ENCODE measurements at regions not wholly inside any gene's neighbourhood (a gene's known extent, or its start where the extent isn't known, plus 50 kb on each side); places are given as distances from the start of the nearest gene placed in this dataset.
"Not testable (repeated sequence)": the region's sequence is repeated elsewhere in the genome, so short reads cannot be mapped to it uniquely, and the experiment has no call there.

- Histone ChIP-seq H3K4me3 (no peak overlapping the region), H3K4me1 (no peaks in the 10 kb centered on the region), H3K36me3 (no peaks in the 10 kb centered on the region)
Observed at GRCh38 chr1:143672983-143673382, 298.8 kb downstream of the FAM72C start.

DNA sequence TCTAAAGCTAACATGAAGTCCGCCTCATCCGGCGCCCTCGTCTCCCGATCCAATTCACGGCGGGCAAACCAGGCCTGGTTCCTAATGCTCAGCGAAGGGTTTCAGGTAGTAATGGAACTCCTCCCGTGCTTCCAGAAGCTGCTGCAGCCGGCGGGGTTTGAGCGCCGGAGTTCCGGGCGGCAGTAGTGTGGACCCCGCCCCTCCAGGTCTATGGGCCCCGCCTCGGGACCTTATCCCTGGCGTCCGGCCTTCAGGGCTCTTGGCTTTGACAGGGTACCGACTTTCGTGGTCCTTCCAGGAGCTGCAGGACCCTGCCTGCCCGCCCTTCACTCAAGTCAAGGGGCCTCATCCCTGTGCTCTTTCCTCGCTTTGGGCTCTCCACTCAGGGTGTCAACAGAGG is 304.1 kb downstream of the FAM72C start:
- no peak for DNase-seq
- no peak overlapping the region for H3K4me3 ChIP-seq
- no peak overlapping the region for H3K27ac ChIP-seq
- no peaks in the 10 kb centered on the region for H3K36me3 ChIP-seq
- no peak for TF ChIP-seq POLR2A (IDR thresholded peaks at IDR 0.05)
- TF ChIP-seq, protein P1, sequence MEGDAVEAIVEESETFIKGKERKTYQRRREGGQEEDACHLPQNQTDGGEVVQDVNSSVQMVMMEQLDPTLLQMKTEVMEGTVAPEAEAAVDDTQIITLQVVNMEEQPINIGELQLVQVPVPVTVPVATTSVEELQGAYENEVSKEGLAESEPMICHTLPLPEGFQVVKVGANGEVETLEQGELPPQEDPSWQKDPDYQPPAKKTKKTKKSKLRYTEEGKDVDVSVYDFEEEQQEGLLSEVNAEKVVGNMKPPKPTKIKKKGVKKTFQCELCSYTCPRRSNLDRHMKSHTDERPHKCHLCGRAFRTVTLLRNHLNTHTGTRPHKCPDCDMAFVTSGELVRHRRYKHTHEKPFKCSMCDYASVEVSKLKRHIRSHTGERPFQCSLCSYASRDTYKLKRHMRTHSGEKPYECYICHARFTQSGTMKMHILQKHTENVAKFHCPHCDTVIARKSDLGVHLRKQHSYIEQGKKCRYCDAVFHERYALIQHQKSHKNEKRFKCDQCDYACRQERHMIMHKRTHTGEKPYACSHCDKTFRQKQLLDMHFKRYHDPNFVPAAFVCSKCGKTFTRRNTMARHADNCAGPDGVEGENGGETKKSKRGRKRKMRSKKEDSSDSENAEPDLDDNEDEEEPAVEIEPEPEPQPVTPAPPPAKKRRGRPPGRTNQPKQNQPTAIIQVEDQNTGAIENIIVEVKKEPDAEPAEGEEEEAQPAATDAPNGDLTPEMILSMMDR (IDR thresholded peaks at IDR 0.05): no peak
- H3K27me3 ChIP-seq: no peaks in the 10 kb centered on the region
- H3K4me1 ChIP-seq: no peaks in the 10 kb centered on the region
- H3K9me3 ChIP-seq: no peaks in the 10 kb centered on the region

More at GRCh38 chr1:143672983-143673382, 298.8 kb downstream of the FAM72C start:
- no peak for TF ChIP-seq POLR2A (IDR thresholded peaks at IDR 0.05)
- TF ChIP-seq, protein P1 (IDR thresholded peaks at IDR 0.05): no peak
- Histone ChIP-seq H3K9me3 (no peaks in the 10 kb centered on the region), H3K27ac (no peak overlapping the region), H3K27me3 (no peaks in the 10 kb centered on the region)
- no peak for DNase-seq

GRCh38 chr1:143666851-143667250 is 304.9 kb downstream of the FAM72C start:
- no peaks in the 10 kb centered on the region for H3K27me3 ChIP-seq
- DNase-seq: no peak
- no peaks in the 10 kb centered on the region for H3K36me3 ChIP-seq

GRCh38 chr1:143665606-143666005 is 306.2 kb downstream of the FAM72C start:
- no peak for DNase-seq
- no peaks in the 10 kb centered on the region for H3K9me3 ChIP-seq
- H3K27ac ChIP-seq: no peak overlapping the region
- no peaks in the 10 kb centered on the region for H3K36me3 ChIP-seq
- no peaks in the 10 kb centered on the region for H3K27me3 ChIP-seq
- H3K4me3 ChIP-seq: no peak overlapping the region
- H3K4me1 ChIP-seq: no peaks in the 10 kb centered on the region
- no peak for TF ChIP-seq POLR2A (IDR thresholded peaks at IDR 0.05)
- TF ChIP-seq, protein P1 (IDR thresholded peaks at IDR 0.05): no peak

More at GRCh38 chr1:143666851-143667250, 304.9 kb downstream of the FAM72C start:
- TF ChIP-seq, protein P1 (IDR thresholded peaks at IDR 0.05): no peak
- no peak for TF ChIP-seq POLR2A (IDR thresholded peaks at IDR 0.05)
- H3K27ac ChIP-seq: no peak overlapping the region
- no peaks in the 10 kb centered on the region for H3K4me1 ChIP-seq
- H3K9me3 ChIP-seq: no peaks in the 10 kb centered on the region
- no peak overlapping the region for H3K4me3 ChIP-seq

- not testable (repeated sequence) for H3K27me3 ChIP-seq
Observed at GRCh38 chr1:143663056-143663455, 308.7 kb downstream of the FAM72C start.

DNA sequence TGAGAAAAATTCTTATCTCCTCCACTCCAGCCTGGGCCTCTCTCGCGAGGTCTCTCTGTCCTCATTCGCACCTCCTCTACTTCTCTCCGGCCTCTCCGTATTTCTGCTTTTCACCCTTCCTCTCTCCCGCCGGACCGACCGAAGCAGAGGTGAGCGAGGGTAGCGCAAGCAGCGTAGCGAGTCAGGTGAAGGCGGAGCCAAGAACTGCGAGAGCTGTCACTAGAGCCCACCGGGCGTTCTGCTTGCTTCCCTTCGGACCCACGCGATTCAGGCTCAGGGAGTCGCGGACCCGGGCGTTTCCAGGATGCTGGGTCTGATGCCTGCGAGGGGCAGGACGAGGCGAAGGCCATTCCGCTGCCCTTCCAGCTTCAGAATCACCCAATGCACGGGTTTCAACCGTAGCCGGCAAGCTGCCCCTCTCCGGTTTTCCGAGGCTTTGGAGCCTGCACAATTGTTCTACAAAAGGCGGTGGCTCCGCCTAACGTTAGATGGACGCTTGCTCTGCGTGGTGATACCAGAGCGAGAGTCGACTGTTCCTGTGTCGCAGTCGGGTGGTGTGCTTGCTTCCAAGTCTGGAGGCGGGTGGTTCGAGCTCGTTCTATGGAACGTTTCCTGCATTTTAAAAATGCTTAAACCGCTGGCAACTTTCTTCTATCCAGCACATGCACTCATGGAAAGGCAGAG is 310.2 kb downstream of the FAM72C start:
- TF ChIP-seq POLR2A (IDR thresholded peaks at IDR 0.05): no peak
- TF ChIP-seq, protein P1 (IDR thresholded peaks at IDR 0.05): no peak
- Histone ChIP-seq H3K9me3 (no peaks in the 10 kb centered on the region), H3K36me3 (no peaks in the 10 kb centered on the region), H3K4me1 (no peaks in the 10 kb centered on the region), H3K27me3 (no peaks in the 10 kb centered on the region), H3K27ac (no peak overlapping the region), H3K4me3 (no peak overlapping the region)
- DNase-seq: no peak

More at GRCh38 chr1:143663056-143663455, 308.7 kb downstream of the FAM72C start:
- not testable (repeated sequence) for H3K9me3 ChIP-seq, DNase-seq, H3K36me3 ChIP-seq, H3K4me1 ChIP-seq, H3K4me3 ChIP-seq, H3K27ac ChIP-seq

All from Peyer's patch (tissue), 4 donors.